HG03196 (cell line): ENCODE measurements at regions not wholly inside any gene's neighbourhood (a gene's known extent, or its start where the extent isn't known, plus 50 kb on each side); places are given as distances from the start of the nearest gene placed in this dataset.
"Not testable (repeated sequence)": the region's sequence is repeated elsewhere in the genome, so short reads cannot be mapped to it uniquely, and the experiment has no call there.

ENCODE experiments used
- ATAC-seq: cut with Tn5 transposase; IDR thresholded peaks from one replicate; pipeline ENCODE4 v1.9.1; 2021; ENCODE audit not compliant: unreplicated experiment

DNA sequence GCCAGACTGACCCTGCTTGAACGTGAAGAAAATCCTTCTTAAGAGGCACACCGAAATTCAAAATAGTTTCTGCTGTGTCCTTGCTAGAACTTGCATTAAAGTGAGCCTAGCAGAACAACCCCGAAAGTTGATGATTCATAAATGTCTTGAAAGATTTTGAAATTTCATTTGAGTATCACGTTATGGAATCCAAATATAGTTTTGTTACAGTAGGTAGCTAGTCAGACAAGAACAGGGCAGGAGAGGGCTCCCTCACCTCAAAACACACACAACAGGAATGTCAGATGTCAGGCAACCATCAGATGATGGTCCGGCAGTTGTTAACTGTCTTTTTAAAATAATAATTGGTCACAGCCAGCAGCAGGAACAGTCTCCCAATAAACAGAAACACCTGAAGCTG, 259.6 kb upstream of the GNPDA2 start:
- ATAC-seq: no peak

DNA sequence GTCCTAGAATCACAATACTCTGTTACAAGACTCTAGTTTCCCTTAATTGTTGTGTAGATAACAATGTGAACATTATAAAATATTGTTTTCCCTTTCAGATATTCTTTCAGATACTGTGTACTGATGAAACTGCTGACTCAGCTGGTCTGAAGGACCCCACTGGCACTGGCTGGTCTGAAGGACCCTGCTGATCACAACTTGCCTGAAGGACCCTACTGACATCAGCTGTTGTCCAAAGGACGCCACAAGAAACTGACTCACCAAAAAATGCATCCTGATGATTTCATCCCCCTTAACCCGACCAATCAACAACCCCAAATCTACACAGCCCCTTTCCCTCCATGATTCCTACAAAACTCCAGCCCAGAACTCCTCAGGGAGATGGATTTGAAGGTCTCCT, 258.8 kb upstream of the GNPDA2 start:
- no peak for ATAC-seq

DNA sequence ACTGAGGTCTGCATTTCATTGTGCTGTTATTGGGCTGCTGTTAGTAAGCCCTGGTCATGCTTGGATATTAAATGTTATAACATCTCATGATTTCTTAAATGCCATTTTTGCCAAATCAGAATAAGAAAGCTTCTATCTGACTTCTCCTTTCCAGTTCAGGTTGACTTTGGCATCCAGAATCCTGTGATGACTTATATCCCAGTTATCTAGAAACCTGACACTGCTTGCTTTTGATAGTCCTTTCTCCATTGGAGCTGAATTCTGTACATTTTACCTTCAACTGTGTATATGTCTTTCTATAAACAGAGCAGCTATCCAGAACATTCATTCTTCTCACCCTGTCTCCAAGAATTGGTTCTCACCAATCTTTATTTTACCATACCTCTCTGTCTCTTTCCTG, 257.7 kb upstream of the GNPDA2 start:
- no peak for ATAC-seq

DNA sequence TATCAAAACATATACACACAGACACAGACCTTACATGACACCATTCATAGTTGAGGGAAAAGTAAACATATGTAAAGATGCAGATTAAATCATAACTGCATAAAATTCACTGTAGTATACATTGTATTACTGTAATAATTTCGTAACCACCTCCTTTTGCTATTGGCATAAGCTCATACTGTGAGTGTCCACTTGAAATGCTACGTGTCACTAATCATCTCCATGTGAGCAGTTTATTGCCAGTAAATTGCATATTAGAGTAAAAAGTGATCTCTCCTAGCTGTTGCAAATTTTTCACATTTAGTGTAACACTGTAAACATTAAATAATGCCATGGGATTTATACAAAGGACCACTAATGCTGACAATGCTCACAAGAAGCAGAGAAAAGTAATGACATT, 256.7 kb upstream of the GNPDA2 start:
- ATAC-seq: no peak

- ATAC-seq: no peak
Measured at GRCh38 chr4:44978020-44978419, 251.7 kb upstream of the GNPDA2 start.

- ATAC-seq: no peak
Measured at GRCh38 chr4:44965435-44966095, 239.2 kb upstream of the GNPDA2 start.

- not testable (repeated sequence) for ATAC-seq
Measured at GRCh38 chr4:44964086-44964485, 237.7 kb upstream of the GNPDA2 start.

DNA sequence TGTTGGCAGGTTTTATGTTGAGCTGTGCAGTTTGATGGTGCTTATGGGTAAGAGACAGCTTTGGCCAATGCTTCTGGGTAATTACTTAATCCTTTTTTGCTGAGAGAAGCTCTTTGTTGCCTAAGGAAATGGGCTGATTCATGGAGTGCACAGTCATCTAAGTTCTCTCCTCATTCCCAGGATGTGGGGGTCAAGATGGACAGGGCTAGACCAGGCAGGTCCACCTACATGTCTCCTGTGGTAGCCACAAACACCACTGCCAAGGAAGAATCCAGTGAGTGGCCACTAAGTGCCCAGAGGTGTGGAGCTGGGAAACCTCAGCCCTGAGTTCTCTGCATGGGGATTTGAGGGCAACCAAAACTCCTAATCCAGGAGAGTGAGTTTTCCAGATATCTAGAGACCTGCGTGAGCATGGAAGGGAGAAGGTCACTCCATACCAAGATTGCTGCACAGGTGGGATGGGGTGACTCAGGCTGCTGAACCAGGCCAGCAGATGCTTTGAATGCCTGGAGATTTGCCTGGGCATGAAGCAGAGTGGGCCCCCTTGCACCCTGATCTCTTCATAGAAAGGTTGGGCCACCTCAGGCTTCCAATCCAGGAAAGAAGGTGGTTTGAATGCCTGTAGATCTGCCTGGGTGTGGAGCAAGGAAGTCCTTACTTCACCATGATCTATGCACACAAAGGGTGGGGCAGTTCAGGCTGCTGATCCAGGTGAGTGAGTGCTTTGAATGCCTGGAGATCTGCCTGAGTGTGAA, 234.8 kb upstream of the GNPDA2 start:
- no peak for ATAC-seq

GRCh38 chr4:44931720-44932119, 205.4 kb upstream of the GNPDA2 start:
- no peak for ATAC-seq

DNA sequence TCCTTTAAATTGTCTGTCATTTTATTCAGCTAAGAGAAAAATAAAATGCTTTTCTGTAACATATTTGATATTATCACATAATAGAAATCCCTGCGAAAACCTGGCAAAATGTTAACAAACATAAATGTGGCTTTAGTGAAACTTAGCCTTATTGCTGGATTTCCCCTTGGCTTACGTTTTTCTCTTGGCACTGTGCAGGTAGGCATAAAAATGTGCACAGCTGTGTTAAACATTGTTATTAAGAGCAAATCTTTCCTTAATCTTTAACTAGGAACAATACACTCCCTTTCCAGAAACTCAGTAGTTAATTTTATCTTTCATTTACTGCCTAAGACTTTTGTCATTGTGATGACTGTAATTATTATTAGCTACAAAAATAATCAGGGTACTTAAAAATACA, 202.4 kb upstream of the GNPDA2 start:
- ATAC-seq: no peak

DNA sequence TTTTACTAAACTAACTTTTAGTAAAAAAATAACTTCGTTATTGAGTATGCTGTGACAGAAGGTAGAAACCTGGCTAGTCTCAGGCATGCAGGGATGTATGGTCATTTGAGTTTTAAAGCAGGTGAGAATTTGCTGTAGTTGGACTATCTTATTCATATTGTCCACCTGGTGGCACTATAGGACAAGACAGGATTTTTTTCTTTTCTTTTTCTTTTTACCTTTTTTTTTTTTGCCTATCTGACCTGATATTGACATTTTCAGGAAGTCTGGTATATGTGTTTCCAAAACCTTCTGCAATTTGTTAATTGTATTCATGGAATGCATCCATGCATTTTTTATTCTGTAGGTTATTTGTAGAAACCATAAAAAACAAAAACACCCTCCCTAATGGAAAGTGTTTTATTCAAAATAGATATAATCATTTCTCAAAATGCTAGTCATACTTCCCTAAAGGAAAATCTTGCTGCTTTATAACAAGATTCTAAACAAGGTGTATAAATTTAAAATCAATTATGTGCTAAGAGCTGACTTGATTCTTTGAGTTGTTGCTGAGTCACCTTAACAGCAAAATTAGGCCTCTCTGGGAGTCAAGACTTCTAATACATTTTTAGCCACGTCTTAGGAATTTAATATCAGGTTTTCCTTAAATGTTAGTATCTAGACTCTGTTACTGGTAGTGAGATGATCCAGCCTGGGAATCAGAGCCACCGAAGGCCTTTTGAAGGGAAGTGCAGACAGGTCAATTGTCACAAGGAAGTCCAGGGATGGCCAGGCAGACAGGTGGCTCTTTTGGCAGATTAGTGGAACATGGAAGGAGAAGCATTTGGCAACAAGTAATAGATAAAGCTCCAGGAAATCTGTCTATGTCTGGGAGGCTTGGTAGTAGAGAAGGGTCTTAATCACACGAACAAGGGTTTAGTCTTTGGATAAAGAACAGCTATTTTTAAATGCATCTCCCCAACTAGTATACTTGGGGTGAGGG, 201.3 kb upstream of the GNPDA2 start:
- peak; percentile 63 for ATAC-seq

GRCh38 chr4:44916411-44916810, 190.1 kb upstream of the GNPDA2 start:
- no peak for ATAC-seq

- ATAC-seq: no peak
Measured at GRCh38 chr4:44914748-44915147, 188.4 kb upstream of the GNPDA2 start.

GRCh38 chr4:44914223-44914622, 187.9 kb upstream of the GNPDA2 start:
- no peak for ATAC-seq

DNA sequence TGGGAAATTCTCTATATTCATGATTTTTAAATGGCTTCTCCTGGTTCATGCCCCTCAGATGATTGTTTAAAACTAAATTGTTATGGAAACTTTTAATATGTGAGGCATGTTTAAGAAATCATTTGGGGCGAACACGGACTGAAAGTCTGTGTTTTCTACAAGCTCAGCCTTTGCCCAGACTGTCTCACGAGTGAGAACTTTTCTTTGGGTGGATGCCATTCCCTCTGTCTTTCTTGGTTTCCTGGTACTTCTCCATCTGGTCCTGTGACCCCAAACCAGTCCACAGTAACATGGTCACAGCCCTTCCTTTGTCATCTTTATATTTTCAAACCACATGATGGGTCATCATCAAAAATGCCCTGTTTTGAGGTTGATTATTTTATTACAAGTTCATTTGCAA, 186.6 kb upstream of the GNPDA2 start:
- no peak for ATAC-seq

DNA sequence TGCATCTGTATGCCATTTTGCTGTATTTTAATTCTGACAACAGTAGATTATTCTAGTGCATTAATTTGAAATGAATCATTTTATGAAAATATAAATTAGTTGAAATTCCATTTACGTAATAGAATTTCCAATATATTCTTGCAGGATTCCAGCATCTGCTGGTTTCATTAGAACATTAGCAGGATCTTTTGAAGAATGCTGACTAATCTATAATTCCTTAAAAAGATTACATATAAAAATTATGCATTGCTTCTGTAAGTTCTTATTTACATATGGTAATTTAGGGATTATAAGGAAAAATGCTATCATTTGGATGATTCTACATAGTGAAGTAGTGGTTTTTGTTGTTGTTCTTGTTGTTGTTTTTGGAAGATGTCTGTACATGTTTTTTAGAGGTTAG, 182.2 kb upstream of the GNPDA2 start:
- ATAC-seq: no peak

GRCh38 chr4:44872246-44872645, 145.9 kb upstream of the GNPDA2 start:
- no peak for ATAC-seq

DNA sequence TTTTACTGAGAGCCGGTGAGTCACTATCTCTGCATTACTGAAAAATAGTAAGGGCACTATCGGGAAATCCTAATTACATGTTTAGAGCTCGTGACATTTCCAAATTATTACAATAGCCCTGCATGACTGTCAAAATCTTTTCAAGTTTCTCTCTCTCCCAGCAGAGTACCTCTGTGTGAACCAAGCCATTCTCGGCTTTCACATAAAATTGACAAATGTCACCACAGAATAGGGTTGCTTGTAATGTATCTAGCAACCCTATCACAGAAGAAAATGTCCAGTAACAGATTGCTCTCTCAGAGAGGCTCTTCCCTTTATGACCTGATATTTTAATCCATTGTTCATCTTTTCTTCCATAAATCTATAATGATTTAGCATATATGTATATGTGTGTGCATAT, 144.8 kb upstream of the GNPDA2 start:
- no peak for ATAC-seq

DNA sequence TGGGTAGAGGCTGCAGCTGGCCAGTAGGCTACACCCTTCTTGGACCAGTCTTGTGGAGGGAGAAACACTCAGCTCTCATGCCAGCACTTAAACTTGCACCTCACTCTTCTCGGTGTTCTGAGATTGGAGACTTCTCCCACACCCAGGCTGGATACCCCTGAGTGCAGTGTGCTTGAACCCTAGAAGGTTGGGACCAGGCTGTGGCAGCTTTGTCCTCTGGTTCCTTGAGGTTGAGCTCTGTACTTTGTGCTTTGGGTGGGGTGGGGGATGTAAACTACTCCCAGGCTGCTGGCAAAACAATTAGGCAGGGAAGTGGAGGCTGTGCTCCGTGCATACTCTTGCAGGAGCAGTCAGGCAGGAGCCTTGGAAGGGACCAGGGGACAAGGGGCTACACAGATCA, 143.6 kb upstream of the GNPDA2 start:
- ATAC-seq: no peak

- no peak for ATAC-seq
Measured at GRCh38 chr4:44869222-44869882, 143.0 kb upstream of the GNPDA2 start.

GRCh38 chr4:44861756-44862155, 135.4 kb upstream of the GNPDA2 start:
- no peak for ATAC-seq
